Peyer's patch (tissue), 4 donors: ENCODE measurements at regions not wholly inside any gene's neighbourhood (a gene's known extent, or its start where the extent isn't known, plus 50 kb on each side); places are given as distances from the start of the nearest gene placed in this dataset.

ENCODE experiments used
- DNase-seq, 3 donors: peaks; one replicate each; pipeline ENCODE4 v3.0.0-alpha.2; 2017 to 2019
- H3K27ac ChIP-seq, 4 donors: fragments of 200-600 bp; sonication (generic); one replicate each; pipeline ENCODE4 v1.5.1; 2016 to 2019
- H3K27me3 ChIP-seq, 2 donors: fragments of 200-600 bp; sonication (generic); one replicate each; pipeline ENCODE4 v1.5.1; 2019
- H3K36me3 ChIP-seq, 3 donors: fragments of 200-600 bp; sonication (generic); one replicate each; pipeline ENCODE4 v1.5.1; 2016 to 2019
- H3K4me1 ChIP-seq, 4 donors: fragments of 200-600 bp; sonication (generic); one replicate each; pipeline ENCODE4 v1.5.1; 2016 to 2019
- H3K4me3 ChIP-seq, 4 donors: fragments of 200-600 bp; sonication (generic); 1 replicate in 3 of 4; 2 replicates in 1 of 4; pipeline ENCODE4 v1.5.1; 2016 to 2019; ENCODE audit warnings: mild to moderate bottlenecking in 1 of 4
- H3K9me3 ChIP-seq, 4 donors: fragments of 200-600 bp; sonication (generic); one replicate each; pipeline ENCODE4 v1.5.1; 2016 to 2019; ENCODE audit warnings: mild to moderate bottlenecking in 1 of 4
- CTCF ChIP-seq, 6 experiments: fragments of 450-650 bp in 4 of 6; fragments of 200-600 bp in 2 of 6; sonication (generic) in 1 of 6; IDR thresholded peaks; one replicate each; pipeline ENCODE4 v1.5.1; 2017 to 2019; ENCODE audit warnings: antibody characterized with exemption in 6 of 6, mild to moderate bottlenecking in 3 of 6, moderate library complexity in 1 of 6
- POLR2A ChIP-seq, 2 donors: fragments of 450-650 bp; IDR thresholded peaks; one replicate each; pipeline ENCODE4 v1.5.1; 2017; ENCODE audit warnings: antibody characterized with exemption in 2 of 2, mild to moderate bottlenecking in 2 of 2, moderate library complexity in 2 of 2

DNA sequence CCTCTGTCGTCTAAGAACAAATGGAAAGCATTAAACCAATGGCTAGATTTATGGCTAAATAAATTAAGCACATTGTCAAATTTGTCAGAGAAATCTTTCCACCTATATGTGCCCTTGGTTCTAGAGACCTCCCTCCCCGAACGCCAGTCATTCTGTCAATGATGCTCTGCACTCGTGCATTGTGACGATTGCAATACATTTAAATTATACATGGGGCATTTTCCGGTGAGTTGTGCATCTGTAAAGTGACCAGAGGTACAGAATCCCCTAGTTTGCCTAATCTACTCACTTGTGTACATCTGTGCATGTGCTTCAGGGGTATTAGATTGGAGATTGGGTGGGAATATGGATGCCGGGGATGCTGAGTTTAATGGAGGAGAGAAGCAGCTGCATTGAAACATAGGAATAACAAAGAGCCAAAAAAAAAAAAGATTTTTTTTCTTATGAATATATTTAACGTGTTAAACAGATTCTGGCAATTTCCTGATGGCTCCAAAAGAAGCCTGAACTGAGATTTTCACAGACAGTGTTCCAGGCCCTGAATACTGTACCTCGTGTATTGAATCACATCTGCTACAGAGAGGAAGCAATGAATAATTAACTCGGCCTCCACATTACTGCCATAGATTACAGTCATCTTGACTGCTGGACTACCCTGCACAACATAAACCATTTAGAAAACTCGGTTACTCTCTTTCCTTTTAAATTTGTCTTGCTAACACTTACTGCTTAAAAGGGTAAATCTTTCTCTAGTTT, 149.0 kb upstream of the C1orf87 start:
- no peak overlapping the region for H3K4me3 ChIP-seq
- no peaks in the 10 kb centered on the region for H3K9me3 ChIP-seq
- no peaks in the 10 kb centered on the region for H3K36me3 ChIP-seq
- no peaks in the 10 kb centered on the region for H3K27me3 ChIP-seq
- DNase-seq: no peak
- TF ChIP-seq CTCF (IDR thresholded peaks at IDR 0.05): no peak
- no peak for TF ChIP-seq POLR2A (IDR thresholded peaks at IDR 0.05)
- no peak overlapping the region for H3K27ac ChIP-seq
- H3K4me1 ChIP-seq: no peaks in the 10 kb centered on the region

DNA sequence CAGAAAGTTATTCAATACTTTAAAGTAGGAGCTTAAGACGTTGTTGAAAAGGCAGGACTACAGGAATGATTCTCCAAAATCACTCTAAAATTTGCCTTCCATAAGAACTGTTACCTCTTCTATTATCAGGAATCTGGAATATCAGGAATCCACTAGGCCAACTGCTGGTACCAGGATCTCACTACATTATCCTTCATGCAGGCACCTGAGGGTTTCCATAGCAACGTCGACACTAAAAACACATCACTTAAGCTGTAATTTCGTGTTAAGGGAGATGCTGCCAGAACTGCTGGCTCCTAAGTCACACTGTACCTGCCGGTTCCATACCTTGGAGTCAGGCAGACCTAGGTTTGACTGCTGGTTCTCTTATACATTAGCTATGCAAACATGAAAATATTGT, 139.7 kb upstream of the C1orf87 start:
- H3K9me3 ChIP-seq: no peaks in the 10 kb centered on the region
- no peak overlapping the region for H3K27ac ChIP-seq
- no peaks in the 10 kb centered on the region for H3K36me3 ChIP-seq
- H3K27me3 ChIP-seq: no peaks in the 10 kb centered on the region
- DNase-seq: no peak
- TF ChIP-seq CTCF (IDR thresholded peaks at IDR 0.05) (no peak), POLR2A (IDR thresholded peaks at IDR 0.05) (no peak)
- H3K4me1 ChIP-seq: no peaks in the 10 kb centered on the region
- no peak overlapping the region for H3K4me3 ChIP-seq

GRCh38 chr1:60196026-60196425, 122.5 kb upstream of the C1orf87 start:
- TF ChIP-seq POLR2A (IDR thresholded peaks at IDR 0.05) (no peak), CTCF (IDR thresholded peaks at IDR 0.05) (no peak)
- Histone ChIP-seq H3K27ac (no peak overlapping the region), H3K4me3 (no peak overlapping the region), H3K9me3 (no peaks in the 10 kb centered on the region), H3K27me3 (no peaks in the 10 kb centered on the region), H3K4me1 (no peaks in the 10 kb centered on the region), H3K36me3 (no peaks in the 10 kb centered on the region)
- no peak for DNase-seq

GRCh38 chr1:60185684-60186083, 112.1 kb upstream of the C1orf87 start:
- no peak overlapping the region for H3K4me3 ChIP-seq
- no peak for DNase-seq
- H3K4me1 ChIP-seq: no peaks in the 10 kb centered on the region
- H3K9me3 ChIP-seq: peaks cover 0 to 3% (median 0%) of the 10 kb centered on the region in 4 donors
- no peak for TF ChIP-seq POLR2A (IDR thresholded peaks at IDR 0.05)
- TF ChIP-seq CTCF (IDR thresholded peaks at IDR 0.05): no peak
- no peak overlapping the region for H3K27ac ChIP-seq
- no peaks in the 10 kb centered on the region for H3K36me3 ChIP-seq
- no peaks in the 10 kb centered on the region for H3K27me3 ChIP-seq

DNA sequence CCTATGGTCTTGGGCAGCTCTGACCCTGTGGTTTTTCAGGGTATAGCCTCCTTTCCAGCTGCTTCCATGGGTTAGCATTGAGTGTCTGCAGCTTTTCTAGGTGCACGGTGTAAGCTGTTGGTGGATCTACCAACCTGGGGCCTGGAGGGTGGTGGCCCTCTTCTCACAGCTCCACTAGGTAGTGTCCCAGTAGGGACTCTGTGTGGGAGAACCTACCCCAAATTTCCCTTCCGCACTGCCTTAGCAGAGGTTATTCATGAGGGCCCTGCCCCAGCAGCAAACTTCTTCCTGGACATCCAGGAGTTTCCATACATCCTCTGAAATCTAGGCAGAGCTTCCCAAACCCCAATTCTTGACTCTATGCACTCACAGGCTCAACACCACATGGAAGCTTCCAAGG, 111.0 kb upstream of the C1orf87 start:
- Histone ChIP-seq H3K9me3 (peaks cover 0 to 3% (median 0%) of the 10 kb centered on the region in 4 donors), H3K4me1 (no peaks in the 10 kb centered on the region), H3K36me3 (no peaks in the 10 kb centered on the region), H3K27me3 (no peaks in the 10 kb centered on the region), H3K27ac (no peak overlapping the region), H3K4me3 (no peak overlapping the region)
- DNase-seq: no peak
- TF ChIP-seq CTCF (IDR thresholded peaks at IDR 0.05) (no peak), POLR2A (IDR thresholded peaks at IDR 0.05) (no peak)
